Kidney epithelial cell (primary cell): ENCODE measurements at regions not wholly inside any gene's neighbourhood (a gene's known extent, or its start where the extent isn't known, plus 50 kb on each side); places are given as distances from the start of the nearest gene placed in this dataset.
"Not testable (repeated sequence)": the region's sequence is repeated elsewhere in the genome, so short reads cannot be mapped to it uniquely, and the experiment has no call there.

Experiments used
- DNase-seq: peaks from one replicate; pipeline ENCODE4 v3.0.0-alpha.2; 2010; ENCODE audit warnings: low read depth
- H3K27me3 ChIP-seq: 2 replicates; pipeline ENCODE4 v1.6.0; 2011; ENCODE audit warnings: low read length; ENCODE audit not compliant: control insufficient read depth, insufficient read depth
- H3K36me3 ChIP-seq: 2 replicates; pipeline ENCODE4 v1.5.1; 2011; ENCODE audit warnings: low read length; ENCODE audit not compliant: control insufficient read depth, insufficient read depth
- H3K4me3 ChIP-seq: 2 replicates; pipeline ENCODE4 v1.5.1; 2011; ENCODE audit warnings: low read depth, mild to moderate bottlenecking, control low read depth, low read length
- CTCF ChIP-seq: IDR thresholded peaks from 2 replicates; pipeline ENCODE4 v1.5.1; 2011; ENCODE audit warnings: mild to moderate bottlenecking, moderate library complexity, low read length, control low read depth, inconsistent platforms; ENCODE audit not compliant: insufficient read depth, poor library complexity, severe bottlenecking

GRCh38 chr20:52035498-52035897 lies 156.1 kb downstream of the ZFP64 start:
- TF ChIP-seq CTCF: no peak
- H3K4me3 ChIP-seq: no peak overlapping the region
- DNase-seq: no peak
- no peaks in the 10 kb centered on the region for H3K27me3 ChIP-seq
- no peaks in the 10 kb centered on the region for H3K36me3 ChIP-seq

GRCh38 chr20:52034581-52034980 lies 157.0 kb downstream of the ZFP64 start:
- no peak for DNase-seq
- no peak overlapping the region for H3K4me3 ChIP-seq
- no peaks in the 10 kb centered on the region for H3K27me3 ChIP-seq
- no peaks in the 10 kb centered on the region for H3K36me3 ChIP-seq
- TF ChIP-seq CTCF: no peak

DNA sequence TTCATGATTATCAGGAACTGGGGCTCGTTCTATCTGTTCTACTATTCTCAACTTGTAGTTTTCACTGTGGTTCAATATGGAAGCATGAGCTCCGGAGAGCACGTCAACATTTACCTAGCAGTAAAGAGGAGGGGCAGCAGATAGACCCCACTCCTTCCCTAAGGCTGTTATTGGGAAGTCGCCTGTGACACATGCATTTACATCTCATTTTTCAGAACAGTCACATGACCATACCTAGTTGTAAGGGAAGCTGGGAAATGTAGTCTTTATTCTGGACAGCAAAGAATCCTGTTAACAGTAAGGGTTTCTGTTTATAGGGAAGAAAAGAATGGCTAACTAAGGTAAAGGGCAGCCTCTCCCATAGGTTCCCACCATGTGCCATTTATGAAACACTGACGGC lies 158.3 kb downstream of the ZFP64 start:
- no peak for DNase-seq
- no peak overlapping the region for H3K4me3 ChIP-seq

GRCh38 chr20:52032304-52032683 lies 159.3 kb downstream of the ZFP64 start:
- not testable (repeated sequence) for DNase-seq, H3K27me3 ChIP-seq, H3K36me3 ChIP-seq, H3K4me3 ChIP-seq

More for the DNA sequence above, 158.3 kb downstream of the ZFP64 start:
- Histone ChIP-seq H3K36me3 (no peaks in the 10 kb centered on the region), H3K27me3 (no peaks in the 10 kb centered on the region)
- no peak for TF ChIP-seq CTCF

DNA sequence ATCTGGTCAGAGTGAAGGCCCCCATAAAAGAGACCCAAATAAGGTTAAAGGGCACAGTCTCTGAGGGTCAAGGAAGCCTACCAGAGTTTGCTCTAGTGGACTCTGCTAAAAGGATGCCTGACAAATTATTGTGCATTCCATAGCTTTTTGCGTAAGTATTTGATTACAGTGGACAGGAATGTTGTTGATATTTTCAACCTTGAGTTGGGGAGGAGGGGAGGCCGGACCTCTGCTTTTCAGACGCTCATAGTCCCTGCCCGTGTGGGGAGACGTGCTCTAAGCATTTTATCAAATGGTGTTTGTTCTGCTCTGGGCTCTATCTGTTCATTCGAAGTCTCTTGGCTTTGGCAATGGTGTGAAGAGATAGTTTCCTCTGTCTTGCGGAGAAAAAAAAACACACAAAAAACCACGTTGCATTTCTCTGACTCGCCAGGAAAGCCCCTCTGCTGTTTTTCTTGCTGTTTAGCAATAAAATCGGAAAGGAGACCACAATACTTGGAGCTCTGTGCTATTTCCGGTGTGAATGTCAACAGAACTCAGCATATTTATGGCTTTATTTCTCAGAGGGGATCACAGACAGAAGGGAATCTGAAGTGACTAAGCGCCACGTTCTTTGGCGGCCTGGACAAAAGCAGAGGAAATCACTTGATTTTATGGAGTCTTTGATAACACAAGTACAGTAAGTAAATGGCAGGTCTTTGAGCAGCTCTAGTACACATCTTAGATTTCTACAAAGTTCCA lies 159.8 kb downstream of the ZFP64 start:
- Histone ChIP-seq H3K4me3 (no peak overlapping the region), H3K27me3 (no peaks in the 10 kb centered on the region), H3K36me3 (no peaks in the 10 kb centered on the region)
- peak; percentile 54 for DNase-seq
- TF ChIP-seq CTCF: no peak

DNA sequence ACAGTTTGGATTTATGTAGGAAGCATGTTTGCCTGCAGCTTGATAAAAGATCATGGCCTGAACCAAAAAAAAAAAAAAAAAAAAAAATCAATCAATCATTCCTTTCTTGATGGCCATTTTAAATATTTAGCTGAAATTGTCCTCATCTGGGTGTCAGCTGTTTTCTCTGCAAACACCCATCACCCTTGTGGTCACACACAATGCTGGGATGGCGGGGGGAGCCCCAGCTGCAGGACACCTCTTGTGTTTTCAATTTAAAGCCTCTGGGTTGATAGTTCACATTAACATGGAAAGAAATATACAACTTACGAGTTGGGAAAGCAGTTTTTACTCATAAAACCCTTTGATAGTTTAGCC lies 160.4 kb downstream of the ZFP64 start:
- DNase-seq: no peak
- no peaks in the 10 kb centered on the region for H3K36me3 ChIP-seq
- no peak overlapping the region for H3K4me3 ChIP-seq
- no peaks in the 10 kb centered on the region for H3K27me3 ChIP-seq
- no peak for TF ChIP-seq CTCF

DNA sequence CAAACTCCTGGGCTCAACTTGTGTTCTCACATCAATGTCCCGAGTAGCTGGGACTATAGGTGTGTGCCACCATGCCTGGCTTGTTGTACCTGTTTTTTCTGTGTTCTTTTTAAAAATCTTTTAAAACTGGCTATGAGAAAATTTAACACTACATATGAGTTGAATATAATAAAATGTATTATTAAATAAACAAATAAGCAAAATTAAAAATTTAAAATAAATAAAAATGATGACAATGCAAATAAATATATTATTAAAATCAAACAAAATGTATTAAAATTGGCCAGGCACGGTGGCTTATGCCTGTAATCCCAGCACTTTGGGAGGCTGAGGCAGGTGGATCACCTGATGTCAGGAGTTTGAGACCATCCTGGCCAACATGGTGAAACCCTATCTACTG lies 162.4 kb downstream of the ZFP64 start:
- H3K27me3 ChIP-seq, H3K4me3 ChIP-seq, H3K36me3 ChIP-seq, DNase-seq: not testable (repeated sequence)
